ENCODE measurements at regions not wholly inside any gene's neighbourhood (a gene's known extent, or its start where the extent isn't known, plus 50 kb on each side); places are given as distances from the start of the nearest gene placed in this dataset.

- ChIA-PET CTCF (no interaction called here), POLR2A (ENCODE audit: unreplicated experiment) (no interaction called here)
- no peaks in the 10 kb centered on the region for H3K9me1 ChIP-seq (ENCODE audit: insufficient read depth, low read length)
- H4K5ac ChIP-seq (ENCODE audit: low read depth, low read length), result no peak overlapping the region
- TF ChIP-seq POLR2A (IDR thresholded peaks at IDR 0.05; ENCODE audit: low read depth, low read length) (no peak), ELK1 (IDR thresholded peaks at IDR 0.05; ENCODE audit: borderline replicate concordance, low read depth, low read length) (no peak), CTCF (conservative IDR thresholded peaks at IDR 0.05; ENCODE audit: low read depth, low read length) (no peak), RAD21 (IDR thresholded peaks at IDR 0.05; ENCODE audit: low read length) (no peak), MAFK (IDR thresholded peaks at IDR 0.05; ENCODE audit: low read depth, low read length) (no peak), RFX5 (IDR thresholded peaks at IDR 0.05; ENCODE audit: low read depth, low read length) (no peak), CHD1 (IDR thresholded peaks at IDR 0.05; ENCODE audit: low read depth, low read length) (no peak), NFE2L2 (IDR thresholded peaks at IDR 0.05; ENCODE audit: low read depth, low read length) (no peak)
- H3K4me1 ChIP-seq (ENCODE audit: control insufficient read depth, insufficient read depth, low read length), result no peaks in the 10 kb centered on the region
- no peak overlapping the region for H3K18ac ChIP-seq (ENCODE audit: low read depth, low read length)
- no peak overlapping the region for H2AFZ ChIP-seq (replicated peaks; ENCODE audit: low read length, poor library complexity)
- no peak overlapping the region for H3K14ac ChIP-seq (replicated peaks; ENCODE audit: low read depth, low read length)
- no peaks in the 10 kb centered on the region for H3K9me3 ChIP-seq (ENCODE audit: control insufficient read depth, insufficient read depth, low read length)
- H2BK20ac ChIP-seq (ENCODE audit: low read depth, low read length), result no peak overlapping the region
- dilution Hi-C loops (cut with HindIII; ENCODE audit: low sequenced_read_pairs, unreplicated experiment), result no loop called here
- no peak overlapping the region for H4K91ac ChIP-seq (ENCODE audit: insufficient read depth, low read depth, low read length)
- no peak overlapping the region for H4K8ac ChIP-seq (ENCODE audit: low read depth in 2 of 2, low read length in 2 of 2)
- in situ Hi-C loops (cut with MboI; ENCODE audit: low sequenced_read_pairs), result no loop called here
- H3K4me3 ChIP-seq (ENCODE audit: insufficient read depth, low read depth, low read length), result no peak overlapping the region
- no peak overlapping the region for H2AK9ac ChIP-seq (replicated peaks; ENCODE audit: low read depth, low read length, poor library complexity)
- no peak overlapping the region for H3K23ac ChIP-seq (ENCODE audit: low read depth, low read length)
- ATAC-seq (ENCODE audit: low read depth) (no peak), DNase-seq (no peak)
- H2AK5ac ChIP-seq (ENCODE audit: low read depth, low read length), result no peak overlapping the region
- no peak overlapping the region for H2BK5ac ChIP-seq (ENCODE audit: low read depth, low read length, poor library complexity, severe bottlenecking)
- H2BK15ac ChIP-seq (ENCODE audit: low read depth, low read length), result no peak overlapping the region
- no TSS peak for BruUV-seq (replicated peaks)
- no peak overlapping the region for H3K9ac ChIP-seq (ENCODE audit: low read depth, low read length)
- no peaks in the 10 kb centered on the region for H3K36me3 ChIP-seq (ENCODE audit: control insufficient read depth, insufficient read depth, low read length)
- H3K4ac ChIP-seq (ENCODE audit: low read depth, low read length), result no peak overlapping the region
- no peak overlapping the region for H2BK120ac ChIP-seq (ENCODE audit: low read depth, low read length)
- H3K27me3 ChIP-seq (ENCODE audit: control insufficient read depth, insufficient read depth, low read length), result no peaks in the 10 kb centered on the region
- H3K4me2 ChIP-seq (ENCODE audit: low read depth, low read length), result no peak overlapping the region
- H3K79me1 ChIP-seq (ENCODE audit: low read depth in 1 of 2, low read length in 2 of 2), result no peaks in the 10 kb centered on the region
- H4K20me1 ChIP-seq (ENCODE audit: insufficient read depth, low read length), result no peaks in the 10 kb centered on the region
- no CpG with 5 or more reads among the region's 3 CpGs for WGBS, 2 experiments (ENCODE audit: extremely low coverage in 2 of 2, insufficient read length in 1 of 2)
- no peak overlapping the region for H3K27ac ChIP-seq (ENCODE audit: insufficient read depth, low read length)
- H3K56ac ChIP-seq (ENCODE audit: extremely low read depth, insufficient read depth, low read length), result no peak overlapping the region
- intact Hi-C loops (cut with micrococcal nuclease), result no loop called here
Measured at GRCh38 chr5:156219483-156220005, 107.4 kb upstream of the SGCD start.
